ENCODE measurements at regions not wholly inside any gene's neighbourhood (a gene's known extent, or its start where the extent isn't known, plus 50 kb on each side); places are given as distances from the start of the nearest gene placed in this dataset.

DNA sequence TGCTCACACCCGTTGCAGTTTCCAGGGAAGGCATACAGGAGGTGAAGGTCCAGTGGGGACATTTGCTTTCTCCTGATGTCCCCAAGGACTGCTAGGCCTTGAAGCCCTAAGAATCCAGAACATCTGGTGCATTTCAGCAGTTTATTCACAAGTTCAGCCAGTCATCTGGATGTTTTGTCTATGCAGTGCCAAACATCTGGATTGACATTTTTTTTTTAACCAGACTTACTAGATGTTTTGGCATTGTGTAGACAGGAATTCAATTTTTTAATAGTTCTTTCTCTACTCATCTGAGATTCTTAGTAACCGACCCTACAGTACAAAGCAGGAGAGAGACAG lies 256.2 kb downstream of the CLIC5 start:
- H3K4me1 Mint-ChIP-seq = no peaks in the 10 kb centered on the region

DNA sequence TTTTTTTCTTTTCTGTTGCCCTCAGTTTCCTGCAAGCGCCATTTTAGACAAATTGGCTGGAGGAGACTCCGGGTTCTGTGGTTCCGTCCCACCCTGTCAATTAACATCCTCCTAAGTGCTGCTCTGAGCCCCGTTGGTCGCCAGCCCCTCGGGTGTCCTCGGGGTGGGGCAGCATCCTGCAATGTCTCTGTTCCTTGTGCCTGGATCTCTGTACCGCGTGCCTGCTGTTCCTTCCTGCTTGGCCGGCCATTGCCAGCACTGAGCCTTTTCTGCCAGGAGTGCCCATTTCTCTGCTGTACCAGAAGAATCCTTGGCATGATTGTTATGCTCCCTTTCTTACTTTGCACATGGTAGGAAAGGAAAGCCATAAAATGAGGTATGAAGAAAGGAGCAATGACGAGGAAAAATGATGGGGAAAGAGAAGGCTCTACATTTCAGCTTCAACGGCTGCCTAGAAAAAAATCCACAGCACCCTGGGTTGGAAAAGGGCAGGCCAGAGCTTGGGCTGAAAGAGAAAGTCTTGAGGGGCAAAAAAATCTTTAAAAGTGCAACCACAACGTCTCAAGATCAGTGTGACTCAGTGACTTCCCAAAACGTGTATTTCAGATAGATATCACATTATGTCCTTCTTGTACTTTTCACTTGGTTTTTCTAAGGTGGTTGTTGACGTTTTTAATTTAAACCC lies 256.7 kb downstream of the CLIC5 start:
- no peak overlapping the region for H3K4me3 Mint-ChIP-seq
- no peak for DNase-seq
- intact Hi-C loops (cut with micrococcal nuclease) = no loop called here
- TF ChIP-seq, protein P1, sequence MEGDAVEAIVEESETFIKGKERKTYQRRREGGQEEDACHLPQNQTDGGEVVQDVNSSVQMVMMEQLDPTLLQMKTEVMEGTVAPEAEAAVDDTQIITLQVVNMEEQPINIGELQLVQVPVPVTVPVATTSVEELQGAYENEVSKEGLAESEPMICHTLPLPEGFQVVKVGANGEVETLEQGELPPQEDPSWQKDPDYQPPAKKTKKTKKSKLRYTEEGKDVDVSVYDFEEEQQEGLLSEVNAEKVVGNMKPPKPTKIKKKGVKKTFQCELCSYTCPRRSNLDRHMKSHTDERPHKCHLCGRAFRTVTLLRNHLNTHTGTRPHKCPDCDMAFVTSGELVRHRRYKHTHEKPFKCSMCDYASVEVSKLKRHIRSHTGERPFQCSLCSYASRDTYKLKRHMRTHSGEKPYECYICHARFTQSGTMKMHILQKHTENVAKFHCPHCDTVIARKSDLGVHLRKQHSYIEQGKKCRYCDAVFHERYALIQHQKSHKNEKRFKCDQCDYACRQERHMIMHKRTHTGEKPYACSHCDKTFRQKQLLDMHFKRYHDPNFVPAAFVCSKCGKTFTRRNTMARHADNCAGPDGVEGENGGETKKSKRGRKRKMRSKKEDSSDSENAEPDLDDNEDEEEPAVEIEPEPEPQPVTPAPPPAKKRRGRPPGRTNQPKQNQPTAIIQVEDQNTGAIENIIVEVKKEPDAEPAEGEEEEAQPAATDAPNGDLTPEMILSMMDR (IDR thresholded peaks at IDR 0.05) = no peak
- H3K27ac Mint-ChIP-seq = no peak overlapping the region
- CTCF ChIA-PET = no interaction called here
- no peaks in the 10 kb centered on the region for H3K36me3 Mint-ChIP-seq (ENCODE audit: low read depth)
- peaks cover 14% of the 10 kb centered on the region for H3K27me3 Mint-ChIP-seq
- POLR2A ChIA-PET = no interaction called here
- ATAC-seq (ENCODE audit: low read depth) = no peak
- H3K9me3 Mint-ChIP-seq = peaks cover 10% of the 10 kb centered on the region
- H3K4me1 Mint-ChIP-seq = no peaks in the 10 kb centered on the region

More for the DNA sequence above, 256.2 kb downstream of the CLIC5 start:
- no peak for DNase-seq
- no peaks in the 10 kb centered on the region for H3K36me3 Mint-ChIP-seq (ENCODE audit: low read depth)
- intact Hi-C loops (cut with micrococcal nuclease) = no loop called here
- ChIA-PET CTCF (no interaction called here), POLR2A (no interaction called here)
- H3K9me3 Mint-ChIP-seq = peaks cover 13% of the 10 kb centered on the region
- H3K27me3 Mint-ChIP-seq = peaks cover 15% of the 10 kb centered on the region
- H3K4me3 Mint-ChIP-seq = no peak overlapping the region
- H3K27ac Mint-ChIP-seq = no peak overlapping the region
- TF ChIP-seq, protein P1 (IDR thresholded peaks at IDR 0.05) = no peak
- no peak for ATAC-seq (ENCODE audit: low read depth)

DNA sequence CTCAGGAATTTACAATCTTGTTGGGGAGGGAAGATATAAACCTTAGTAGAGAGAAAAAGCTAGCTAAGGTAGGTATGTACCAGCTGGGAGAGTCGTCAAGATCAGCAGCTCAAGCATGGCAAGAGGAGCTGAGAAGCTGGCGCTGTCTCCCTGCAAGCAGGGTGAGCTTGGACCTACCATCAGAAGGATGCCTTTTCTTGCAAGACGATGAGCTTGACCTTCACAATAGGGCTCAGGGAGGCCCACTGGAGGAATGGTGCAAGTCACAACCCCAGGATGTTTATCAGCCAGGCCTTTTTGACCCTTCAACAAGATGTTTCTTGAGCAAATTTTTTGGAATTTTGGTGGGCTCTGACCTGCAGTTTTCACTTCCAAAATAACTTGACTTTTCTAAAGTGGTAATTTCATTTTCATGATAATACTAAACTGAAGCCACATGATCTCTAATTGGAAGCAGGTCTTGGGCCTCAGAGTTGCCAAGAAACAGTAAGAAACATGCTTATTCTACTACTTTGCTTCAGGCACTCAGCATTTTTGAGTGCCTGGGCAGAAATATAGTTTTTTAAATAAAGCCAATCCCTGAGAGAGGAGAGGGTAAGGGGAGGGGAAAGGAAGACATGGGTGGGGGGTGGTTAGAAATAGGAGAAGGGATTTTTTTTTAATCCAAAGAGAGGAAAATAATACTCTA lies 258.1 kb downstream of the CLIC5 start:
- no peak for DNase-seq
- Mint-ChIP-seq H3K27ac (no peak overlapping the region), H3K36me3 (ENCODE audit: low read depth) (no peaks in the 10 kb centered on the region), H3K4me1 (no peaks in the 10 kb centered on the region), H3K27me3 (peaks cover 5% of the 10 kb centered on the region), H3K4me3 (no peak overlapping the region), H3K9me3 (no peaks in the 10 kb centered on the region)
- ATAC-seq (ENCODE audit: low read depth) = no peak
- TF ChIP-seq, protein P1 (IDR thresholded peaks at IDR 0.05) = no peak
- intact Hi-C loops (cut with micrococcal nuclease) = no loop called here
- CTCF ChIA-PET = no interaction called here
- POLR2A ChIA-PET = no interaction called here

DNA sequence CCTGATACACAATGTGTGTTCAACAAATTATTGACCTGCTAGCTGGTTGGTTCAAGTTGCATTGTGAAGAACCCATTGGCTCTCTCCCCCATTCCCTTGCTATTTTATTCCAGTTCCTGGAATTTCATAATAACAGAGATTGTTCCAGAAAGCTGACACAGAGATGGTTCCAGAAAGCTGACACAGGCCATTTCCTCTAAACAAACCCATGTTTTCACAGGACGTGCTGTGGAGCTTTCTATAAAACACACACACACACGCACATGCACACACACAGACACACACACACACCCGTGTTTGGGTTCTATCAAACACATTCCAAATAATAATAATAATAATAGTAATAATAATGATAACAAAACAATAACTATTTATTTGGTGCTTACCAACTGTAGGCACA lies 259.1 kb downstream of the CLIC5 start:
- ATAC-seq (ENCODE audit: low read depth) (no peak), DNase-seq (no peak)
- Mint-ChIP-seq H3K9me3 (no peaks in the 10 kb centered on the region), H3K4me1 (no peaks in the 10 kb centered on the region), H3K4me3 (no peak overlapping the region), H3K36me3 (ENCODE audit: low read depth) (no peaks in the 10 kb centered on the region), H3K27ac (no peak overlapping the region), H3K27me3 (peaks cover 2% of the 10 kb centered on the region)
- TF ChIP-seq, protein P1 (IDR thresholded peaks at IDR 0.05) = no peak
- POLR2A ChIA-PET = no interaction called here
- intact Hi-C loops (cut with micrococcal nuclease) = no loop called here
- CTCF ChIA-PET = no interaction called here

DNA sequence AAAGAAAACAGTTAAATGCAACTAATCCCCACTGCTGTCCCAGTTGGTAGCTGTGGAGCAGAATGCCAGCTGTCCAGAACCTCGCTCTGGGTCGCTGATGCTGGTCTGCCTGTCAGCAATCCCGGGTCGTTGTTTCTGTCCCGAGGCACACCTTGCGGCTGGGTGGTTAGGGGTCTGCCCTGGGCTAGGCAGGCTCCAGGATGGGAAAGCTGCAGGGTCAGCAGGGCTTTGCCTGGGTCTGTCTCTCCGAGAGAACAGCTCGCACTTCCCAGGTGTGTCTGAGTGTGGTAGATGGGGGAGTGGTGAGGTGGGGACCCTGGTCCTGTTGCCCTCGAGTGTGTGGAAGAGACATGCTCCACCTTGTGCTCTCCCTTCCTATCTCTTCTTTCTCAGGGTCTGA lies 261.2 kb downstream of the CLIC5 start:
- ChIA-PET POLR2A (no interaction called here), CTCF (no interaction called here)
- Mint-ChIP-seq H3K27ac (no peak overlapping the region), H3K36me3 (ENCODE audit: low read depth) (no peaks in the 10 kb centered on the region), H3K27me3 (peaks cover 2% of the 10 kb centered on the region), H3K9me3 (no peaks in the 10 kb centered on the region), H3K4me1 (no peaks in the 10 kb centered on the region), H3K4me3 (no peak overlapping the region)
- ATAC-seq (ENCODE audit: low read depth) (no peak), DNase-seq (no peak)
- intact Hi-C loops (cut with micrococcal nuclease) = no loop called here
- TF ChIP-seq, protein P1 (IDR thresholded peaks at IDR 0.05) = no peak

All from activated B cell treated with CpG ODN at 0.5 μM for 24 hours (primary cell).